IMR-90 (cell line): ENCODE measurements at regions not wholly inside any gene's neighbourhood (a gene's known extent, or its start where the extent isn't known, plus 50 kb on each side); places are given as distances from the start of the nearest gene placed in this dataset.

Source experiments
- ATAC-seq: fragments of 200-7000 bp; cut with Tn5 transposase; 2 replicates; pipeline ENCODE4 v1.9.1; 2020; ENCODE audit warnings: low read depth, mild to moderate bottlenecking, moderate library complexity
- BruUV-seq: library from RNA; stranded (reverse); fragments of 400-500 nt; replicated peaks from 2 replicates; lab custom pipeline; 2021; lab: Mats Ljungman, UMichigan
- CTCF ChIA-PET: fragments of 300-600 bp; formaldehyde crosslinking; extraction: SDS; loops from one replicate; lab custom pipeline; 2021; ENCODE audit warnings: antibody characterized with exemption; lab: Yijun Ruan, JAX
- POLR2A ChIA-PET: fragments of 300-600 bp; sonication (Branson Sonifier 250); formaldehyde crosslinking; loops from one replicate; lab custom pipeline; 2022; ENCODE audit warnings: antibody characterized with exemption; ENCODE audit not compliant: unreplicated experiment; lab: Charles Lee
- DNase-seq: peaks from one replicate; pipeline ENCODE4 v3.0.0; 2013
- H2AFZ ChIP-seq: replicated peaks from 2 replicates; pipeline ENCODE3; 2013; ENCODE audit warnings: low read length, mild to moderate bottlenecking; ENCODE audit not compliant: poor library complexity
- H2AK5ac ChIP-seq: 2 replicates; pipeline ENCODE4 v1.6.1; 2013; ENCODE audit warnings: low read depth, low read length, inconsistent platforms
- H2AK9ac ChIP-seq: replicated peaks from 2 replicates; pipeline ENCODE3; 2013; ENCODE audit warnings: mild to moderate bottlenecking, low read depth, low read length, moderate library complexity; ENCODE audit not compliant: poor library complexity
- H2BK120ac ChIP-seq: 2 replicates; pipeline ENCODE4 v1.6.1; 2013; ENCODE audit warnings: low read depth, low read length, inconsistent platforms
- H2BK15ac ChIP-seq: 3 replicates; pipeline ENCODE4 v1.6.1; 2013; ENCODE audit warnings: low read depth, low read length, inconsistent platforms
- H2BK20ac ChIP-seq: 2 replicates; pipeline ENCODE4 v1.6.1; 2013; ENCODE audit warnings: low read depth, mild to moderate bottlenecking, inconsistent platforms, low read length, moderate library complexity
- H2BK5ac ChIP-seq: 2 replicates; pipeline ENCODE4 v1.6.1; 2013; ENCODE audit warnings: mild to moderate bottlenecking, low read depth, low read length, inconsistent platforms; ENCODE audit not compliant: poor library complexity, severe bottlenecking
- H3K14ac ChIP-seq: replicated peaks from 2 replicates; pipeline ENCODE4 v1.6.1; 2013; ENCODE audit warnings: low read depth, low read length, inconsistent platforms
- H3K18ac ChIP-seq: 2 replicates; pipeline ENCODE4 v1.6.1; 2013; ENCODE audit warnings: low read depth, low read length, control low read depth
- H3K23ac ChIP-seq: 2 replicates; pipeline ENCODE4 v1.6.1; 2013; ENCODE audit warnings: low read depth, low read length, inconsistent platforms
- H3K27ac ChIP-seq: 2 replicates; pipeline ENCODE4 v1.5.1; 2013; ENCODE audit warnings: mild to moderate bottlenecking, control low read depth, low read length; ENCODE audit not compliant: insufficient read depth
- H3K27me3 ChIP-seq: 2 replicates; pipeline ENCODE4 v1.6.1; 2013; ENCODE audit warnings: low read length; ENCODE audit not compliant: control insufficient read depth, insufficient read depth
- H3K36me3 ChIP-seq: 2 replicates; pipeline ENCODE4 v1.6.1; 2013; ENCODE audit warnings: low read length, mixed read lengths; ENCODE audit not compliant: control insufficient read depth, insufficient read depth
- H3K4ac ChIP-seq: 2 replicates; pipeline ENCODE4 v1.6.1; 2013; ENCODE audit warnings: low read depth, low read length, inconsistent platforms
- H3K4me1 ChIP-seq: 2 replicates; pipeline ENCODE4 v1.6.1; 2013; ENCODE audit warnings: low read length, mixed read lengths; ENCODE audit not compliant: control insufficient read depth, insufficient read depth
- H3K4me2 ChIP-seq: 2 replicates; pipeline ENCODE4 v1.6.1; 2013; ENCODE audit warnings: low read depth, mild to moderate bottlenecking, control low read depth, low read length, moderate library complexity
- H3K4me3 ChIP-seq: 2 replicates; pipeline ENCODE4 v1.5.1; 2013; ENCODE audit warnings: low read depth, mild to moderate bottlenecking, control low read depth, low read length, moderate library complexity; ENCODE audit not compliant: insufficient read depth
- H3K56ac ChIP-seq: 2 replicates; pipeline ENCODE4 v1.6.1; 2013; ENCODE audit warnings: low read length, inconsistent platforms; ENCODE audit not compliant: insufficient read depth; ENCODE audit errors: extremely low read depth
- H3K79me1 ChIP-seq, 2 experiments: 2 replicates each; pipeline ENCODE4 v1.6.1; 2013; ENCODE audit warnings: low read length in 2 of 2, inconsistent platforms in 1 of 2, low read depth in 1 of 2
- H3K9ac ChIP-seq: 2 replicates; pipeline ENCODE4 v1.6.1; 2013; ENCODE audit warnings: low read depth, low read length, control low read depth
- H3K9me1 ChIP-seq: 2 replicates; pipeline ENCODE4 v1.6.1; 2013; ENCODE audit warnings: low read length, inconsistent platforms; ENCODE audit not compliant: insufficient read depth
- H3K9me3 ChIP-seq: 2 replicates; pipeline ENCODE4 v1.6.1; 2013; ENCODE audit warnings: low read length; ENCODE audit not compliant: control insufficient read depth, insufficient read depth
- H4K20me1 ChIP-seq: 2 replicates; pipeline ENCODE4 v1.6.1; 2013; ENCODE audit warnings: low read length, inconsistent platforms; ENCODE audit not compliant: insufficient read depth
- H4K5ac ChIP-seq: 2 replicates; pipeline ENCODE4 v1.6.1; 2013; ENCODE audit warnings: mild to moderate bottlenecking, low read depth, low read length, control low read depth
- H4K8ac ChIP-seq, 2 experiments: 2 replicates each; pipeline ENCODE4 v1.6.1; 2013; ENCODE audit warnings: low read depth in 2 of 2, low read length in 2 of 2, control low read depth in 1 of 2, inconsistent platforms in 1 of 2
- H4K91ac ChIP-seq: 2 replicates; pipeline ENCODE4 v1.6.1; 2013; ENCODE audit warnings: low read depth, low read length, inconsistent platforms; ENCODE audit not compliant: insufficient read depth
- CEBPB ChIP-seq: IDR thresholded peaks from 2 replicates; pipeline ENCODE4 v1.6.1; 2012; ENCODE audit warnings: low read depth, low read length, improper control_type of control experiment
- CHD1 ChIP-seq: IDR thresholded peaks from 2 replicates; pipeline ENCODE4 v1.6.1; 2012; ENCODE audit warnings: low read depth, low read length, improper control_type of control experiment
- MAZ ChIP-seq: IDR thresholded peaks from 2 replicates; pipeline ENCODE4 v1.6.1; 2012; ENCODE audit warnings: low read depth, mild to moderate bottlenecking, low read length, improper control_type of control experiment, moderate library complexity, borderline replicate concordance
- RAD21 ChIP-seq: IDR thresholded peaks from 2 replicates; pipeline ENCODE4 v1.6.1; 2012; ENCODE audit warnings: low read length, improper control_type of control experiment
- dilution Hi-C: fragments of 300-500 bp; cut with HindIII; formaldehyde crosslinking; loops from one replicate; pipeline ENCODE4 v1.14.3; 2018; ENCODE audit warnings: low sequenced_read_pairs; ENCODE audit not compliant: unreplicated experiment
- in situ Hi-C: fragments of 300-500 bp; cut with MboI; formaldehyde crosslinking; loops from 3 replicates; pipeline ENCODE4 v1.14.3; 2019; ENCODE audit warnings: low sequenced_read_pairs, inconsistent platforms, mixed read lengths
- intact Hi-C: fragments of 100-400 bp; cut with micrococcal nuclease; formaldehyde crosslinking; loops from 2 replicates; pipeline ENCODE4 v1.10.0; 2022

- CTCF ChIA-PET, result interaction anchor here (1.3 kb wide), 1 partner anchor 13 kb away, joined by 3 read pairs; no protein-coding TSS in a partner anchor
- H2BK15ac ChIP-seq, result no peak overlapping the region
Measured at GRCh38 chr4:17220816-17221215, 291.1 kb downstream of the QDPR start.

More at GRCh38 chr4:17220816-17221215, 291.1 kb downstream of the QDPR start:
- Histone ChIP-seq H3K18ac (no peak overlapping the region), H2BK5ac (no peak overlapping the region), H3K23ac (no peak overlapping the region), H2AK5ac (no peak overlapping the region), H2AFZ (no peak overlapping the region), H4K91ac (no peak overlapping the region), H3K4me3 (no peak overlapping the region), H4K20me1 (no peaks in the 10 kb centered on the region), H3K9ac (no peak overlapping the region), H4K8ac (no peak overlapping the region), H3K4me2 (no peak overlapping the region), H4K5ac (no peak overlapping the region), H3K27ac (no peak overlapping the region), H3K36me3 (no peaks in the 10 kb centered on the region), H3K14ac (no peak overlapping the region), H3K27me3 (no peaks in the 10 kb centered on the region), H3K79me1 (no peaks in the 10 kb centered on the region), H2BK120ac (no peak overlapping the region), H2AK9ac (no peak overlapping the region), H3K4me1 (no peaks in the 10 kb centered on the region), H3K9me3 (no peaks in the 10 kb centered on the region), H3K4ac (no peak overlapping the region), H3K56ac (no peak overlapping the region), H3K9me1 (no peaks in the 10 kb centered on the region), H2BK20ac (no peak overlapping the region)
- intact Hi-C loops (no loop called here), in situ Hi-C loops (no loop called here), dilution Hi-C loops (no loop called here)
- BruUV-seq, result no TSS peak
- DNase-seq (no peak), ATAC-seq (no peak)
- POLR2A ChIA-PET, result no interaction called here
- TF ChIP-seq MAZ (no peak), RAD21 (no peak), CEBPB (no peak), CHD1 (no peak)
